ENCODE measurements at regions not wholly inside any gene's neighbourhood (a gene's known extent, or its start where the extent isn't known, plus 50 kb on each side); places are given as distances from the start of the nearest gene placed in this dataset.

DNA sequence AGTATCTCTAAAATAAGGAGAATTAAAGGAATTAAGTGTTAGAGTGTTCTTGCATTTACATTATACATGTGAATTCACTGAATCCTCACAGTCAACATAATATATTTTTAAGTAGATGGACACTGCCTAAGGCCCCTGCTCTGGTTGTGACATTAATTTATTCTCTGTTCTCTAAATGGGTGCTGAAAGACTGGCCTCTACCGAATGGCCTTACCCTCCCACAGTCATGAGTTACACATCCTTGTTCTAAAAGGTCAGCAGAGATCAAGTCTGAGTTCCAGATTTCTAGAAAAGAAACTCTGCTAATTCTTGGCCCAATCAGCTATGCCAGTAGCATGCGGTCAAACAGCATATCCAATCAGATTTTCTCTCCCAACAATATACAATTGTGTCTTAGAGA lies 193.2 kb downstream of the TM2D1 start:
- no peak for DNase-seq (ENCODE audit: extremely low read depth in 1 of 2, low read depth in 1 of 2)

DNA sequence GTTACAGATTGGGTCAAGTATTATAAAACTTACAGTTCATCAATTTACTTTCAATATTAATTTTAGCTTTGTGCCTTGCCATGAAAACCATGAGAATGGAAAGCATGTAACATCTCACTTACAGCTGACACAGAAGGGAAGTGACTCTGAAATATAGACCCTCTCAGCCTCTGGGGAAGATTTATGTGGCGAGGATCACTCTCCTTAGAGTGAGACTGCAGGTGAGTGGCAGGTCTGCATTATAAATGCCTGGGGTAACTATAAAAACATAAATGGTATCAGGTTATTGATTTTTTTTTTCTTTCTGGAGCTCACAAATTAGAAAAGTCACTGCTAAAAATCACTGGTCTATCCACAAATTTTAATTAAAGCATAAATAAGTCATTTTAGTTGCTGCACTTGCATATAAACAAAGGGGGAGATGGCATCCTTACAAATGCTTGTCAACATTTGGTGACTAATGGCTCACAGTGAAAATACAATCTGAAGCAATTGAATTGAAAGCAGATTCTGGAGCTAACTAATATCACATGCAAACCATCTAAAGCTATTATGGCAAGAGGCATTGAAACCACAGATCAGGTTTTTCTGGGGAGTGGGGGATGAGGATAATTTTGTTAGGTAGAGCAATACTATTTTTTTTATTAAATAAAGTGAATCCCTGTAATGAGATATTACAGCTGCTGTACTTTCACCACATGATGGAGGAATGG lies 200.9 kb downstream of the TM2D1 start:
- DNase-seq (ENCODE audit: extremely low read depth in 1 of 2, low read depth in 1 of 2) = no peak

- no peak for DNase-seq (ENCODE audit: extremely low read depth in 1 of 2, low read depth in 1 of 2)
Measured at GRCh38 chr1:61523229-61523628, 201.7 kb downstream of the TM2D1 start.

DNA sequence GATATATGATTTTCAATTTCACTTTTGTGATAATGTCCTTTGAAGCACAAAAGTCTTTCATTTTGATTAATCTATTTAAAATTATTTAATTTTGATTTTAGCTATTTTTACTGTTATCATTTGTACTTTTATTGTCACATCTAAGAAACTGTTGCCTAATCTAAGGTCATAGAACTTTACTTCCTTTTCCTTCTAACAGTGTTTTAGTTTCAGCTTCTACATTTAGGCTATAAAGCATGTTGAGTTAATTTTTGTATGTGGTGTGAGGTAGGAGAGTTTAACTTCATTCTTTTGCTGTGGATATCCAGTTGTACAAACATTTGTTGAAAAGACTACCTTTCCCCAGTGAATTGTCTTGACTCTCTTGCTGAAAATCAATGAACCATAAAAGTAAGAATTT lies 204.5 kb downstream of the TM2D1 start:
- no peak for DNase-seq (ENCODE audit: extremely low read depth in 1 of 2, low read depth in 1 of 2)

- DNase-seq (ENCODE audit: extremely low read depth in 1 of 2, low read depth in 1 of 2) = no peak
Measured at GRCh38 chr1:61519631-61520030, 205.3 kb downstream of the TM2D1 start.

GRCh38 chr1:61518670-61519400 lies 206.1 kb downstream of the TM2D1 start:
- DNase-seq (ENCODE audit: extremely low read depth in 1 of 2, low read depth in 1 of 2) = no peak

GRCh38 chr1:61517345-61517744 lies 207.6 kb downstream of the TM2D1 start:
- no peak for DNase-seq (ENCODE audit: extremely low read depth in 1 of 2, low read depth in 1 of 2)

DNA sequence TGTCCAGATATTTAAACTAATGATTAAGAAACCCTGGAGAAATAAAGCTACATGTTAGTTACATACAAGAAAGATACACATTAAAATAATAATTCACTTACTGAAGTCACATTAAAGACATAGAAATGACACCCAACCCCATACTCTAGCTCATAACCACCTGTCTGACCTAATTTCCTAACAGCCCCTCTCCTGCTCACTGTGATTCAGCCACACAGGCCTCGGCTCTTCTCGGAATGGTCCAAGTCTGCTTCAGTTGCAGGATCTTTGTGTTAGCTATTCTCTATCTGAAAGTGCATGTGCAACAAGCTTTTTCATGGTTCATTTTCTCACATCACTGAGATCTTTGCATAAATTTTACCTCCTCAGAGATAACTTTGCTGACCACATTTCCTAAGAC lies 209.8 kb downstream of the TM2D1 start:
- DNase-seq (ENCODE audit: extremely low read depth in 1 of 2, low read depth in 1 of 2) = no peak
